CD14-positive monocyte (primary cell): ENCODE measurements at regions not wholly inside any gene's neighbourhood (a gene's known extent, or its start where the extent isn't known, plus 50 kb on each side); places are given as distances from the start of the nearest gene placed in this dataset.

Experiments used
- DNase-seq, 3 donors: peaks; one replicate each; pipeline ENCODE4 v3.0.0-alpha.2; 2011 to 2022
- H2AFZ ChIP-seq: 2 replicates; pipeline ENCODE4 v1.6.0; 2012; ENCODE audit warnings: mild to moderate bottlenecking, low read depth, low read length, inconsistent platforms; ENCODE audit not compliant: insufficient read depth, poor library complexity, severe bottlenecking
- H3K27ac ChIP-seq, 2 donors: 1 replicate in 1 of 2; 2 replicates in 1 of 2; pipeline ENCODE4 v1.5.1; 2012 to 2013; ENCODE audit warnings: low read length in 2 of 2, control low read depth in 1 of 2, inconsistent platforms in 1 of 2, low read depth in 1 of 2, mild to moderate bottlenecking in 1 of 2
- H3K27me3 ChIP-seq, 2 donors: one replicate each; pipeline versions ENCODE4 v1.6.0 to v1.6.1; 2011 to 2013; ENCODE audit warnings: low read length in 2 of 2; ENCODE audit not compliant: control insufficient read depth in 2 of 2, insufficient read depth in 2 of 2
- H3K36me3 ChIP-seq, 2 donors: replicated peaks in 1 of 2; 1 replicate in 1 of 2; 2 replicates in 1 of 2; pipeline versions ENCODE4 v1.5.1 to v1.6.1; 2012 to 2013; ENCODE audit warnings: low read length in 2 of 2, control low read depth in 1 of 2, inconsistent platforms in 1 of 2, mild to moderate bottlenecking in 1 of 2; ENCODE audit not compliant: insufficient read depth in 2 of 2, control insufficient read depth in 1 of 2
- H3K4me1 ChIP-seq, 2 donors: 1 replicate in 1 of 2; 2 replicates in 1 of 2; pipeline versions ENCODE4 v1.5.1 to v1.6.1; 2012 to 2013; ENCODE audit warnings: low read length in 2 of 2, control low read depth in 1 of 2, inconsistent platforms in 1 of 2, mild to moderate bottlenecking in 1 of 2, moderate library complexity in 1 of 2; ENCODE audit not compliant: insufficient read depth in 2 of 2, control insufficient read depth in 1 of 2
- H3K4me2 ChIP-seq: replicated peaks from 2 replicates; pipeline ENCODE3; 2012; ENCODE audit warnings: low read length, moderate library complexity, mild to moderate bottlenecking; ENCODE audit not compliant: poor library complexity, severe bottlenecking; ENCODE audit errors: extremely low read depth
- H3K4me3 ChIP-seq, 3 experiments: fragments of 200-600 bp in 1 of 3; sonication (generic) in 1 of 3; replicated peaks in 1 of 3; 1 replicate in 2 of 3; 2 replicates in 1 of 3; pipeline ENCODE4 v1.5.1; 2011 to 2013; ENCODE audit warnings: low read length in 3 of 3, mild to moderate bottlenecking in 3 of 3, control low read depth in 2 of 3, low read depth in 2 of 3, inconsistent platforms in 1 of 3, moderate library complexity in 1 of 3
- H3K79me2 ChIP-seq: 2 replicates; pipeline ENCODE4 v1.6.0; 2012; ENCODE audit warnings: mild to moderate bottlenecking, control low read depth, inconsistent platforms, low read length, moderate library complexity; ENCODE audit not compliant: insufficient read depth
- H3K9ac ChIP-seq: 2 replicates; pipeline ENCODE4 v1.6.0; 2017; ENCODE audit warnings: low read length, mild to moderate bottlenecking; ENCODE audit not compliant: insufficient read depth, poor library complexity, severe bottlenecking
- H3K9me3 ChIP-seq, 2 donors: replicated peaks in 1 of 2; 1 replicate in 1 of 2; 2 replicates in 1 of 2; pipeline versions ENCODE4 v1.5.1 to v1.6.1; 2012 to 2013; ENCODE audit warnings: low read length in 2 of 2, control low read depth in 1 of 2; ENCODE audit not compliant: control insufficient read depth in 1 of 2, insufficient read depth in 1 of 2
- H4K20me1 ChIP-seq: 2 replicates; pipeline ENCODE4 v1.6.0; 2012; ENCODE audit warnings: mild to moderate bottlenecking, low read length, control low read depth, moderate library complexity; ENCODE audit not compliant: insufficient read depth
- H3K27ac Mint-ChIP-seq, 7 donors: one replicate each; pipeline ENCODE4 v1.8.0; 2020; ENCODE audit warnings: mild to moderate bottlenecking in 7 of 7, mixed read lengths in 7 of 7, moderate library complexity in 6 of 7, inconsistent platforms in 2 of 7
- H3K27me3 Mint-ChIP-seq, 3 donors: one replicate each; pipeline ENCODE4 v1.8.0; 2021 to 2022; ENCODE audit warnings: low read depth in 3 of 3, mild to moderate bottlenecking in 3 of 3, mixed read lengths in 3 of 3, moderate library complexity in 3 of 3, inconsistent platforms in 1 of 3
- H3K36me3 Mint-ChIP-seq, 2 donors: one replicate each; pipeline ENCODE4 v1.8.0; 2020; ENCODE audit warnings: mixed read lengths in 2 of 2, inconsistent platforms in 1 of 2, mild to moderate bottlenecking in 1 of 2
- H3K4me1 Mint-ChIP-seq: one replicate; pipeline ENCODE4 v1.8.0; 2020; ENCODE audit warnings: mild to moderate bottlenecking, mixed read lengths
- H3K4me3 Mint-ChIP-seq, 2 donors: one replicate each; pipeline ENCODE4 v1.8.0; 2020; ENCODE audit warnings: mild to moderate bottlenecking in 2 of 2, mixed read lengths in 2 of 2, moderate library complexity in 1 of 2
- H3K9me3 Mint-ChIP-seq, 7 donors: one replicate each; pipeline ENCODE4 v1.8.0; 2020 to 2022; ENCODE audit warnings: mixed read lengths in 7 of 7, mild to moderate bottlenecking in 6 of 7, moderate library complexity in 6 of 7, inconsistent platforms in 2 of 7
- whole genome bisulfite sequencing: methylation state at CpG from one replicate; pipeline ENCODE4 v1.1.5; 2013; ENCODE audit warnings: missing lambda C conversion rate; ENCODE audit not compliant: insufficient coverage; 5-methylcytosine and 5-hydroxymethylcytosine counted together
- intact Hi-C, 2 donors: fragments of 100-400 bp; cut with micrococcal nuclease; formaldehyde crosslinking; loops; one replicate each; pipeline versions ENCODE4 v1.15.0 to v1.15.1; 2023
- TF ChIP-seq, protein P1 (sequence below): fragments of 200-600 bp; IDR thresholded peaks from one replicate; pipeline ENCODE4 v1.8.0; 2022; ENCODE audit warnings: antibody characterized with exemption, mild to moderate bottlenecking

DNA sequence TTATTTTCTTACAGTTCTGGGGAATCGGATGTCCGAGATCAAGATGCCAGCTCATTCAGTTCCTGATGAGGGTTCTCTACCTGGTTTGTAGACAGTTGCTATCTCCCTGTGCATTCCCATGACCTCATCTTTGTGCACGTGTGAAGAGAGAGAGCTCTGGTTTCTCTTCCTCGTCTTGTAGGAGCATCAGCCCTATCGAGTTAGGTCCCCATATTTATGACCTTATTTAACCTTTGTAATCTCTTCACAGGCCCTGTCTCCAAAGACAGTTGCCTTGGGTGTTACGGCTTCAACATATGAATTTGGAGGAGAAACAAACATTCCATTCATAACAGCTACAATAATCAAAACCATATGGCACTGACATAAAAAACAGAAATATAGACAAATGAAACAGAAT, 455.3 kb downstream of the HACE1 start:
- no CpG with 5 or more reads among the region's 6 CpGs for WGBS
- Histone ChIP-seq H3K36me3 (no peaks in the 10 kb centered on the region), H3K79me2 (no peaks in the 10 kb centered on the region), H3K4me3 (no peak overlapping the region), H3K27me3 (no peaks in the 10 kb centered on the region), H3K9ac (no peak overlapping the region), H3K27ac (no peak overlapping the region), H4K20me1 (no peaks in the 10 kb centered on the region), H3K4me1 (no peaks in the 10 kb centered on the region), H3K9me3 (no peaks in the 10 kb centered on the region), H3K4me2 (no peak overlapping the region), H2AFZ (no peak overlapping the region)
- no peak overlapping the region for H3K27ac Mint-ChIP-seq
- H3K4me1 Mint-ChIP-seq, result no peaks in the 10 kb centered on the region
- peaks cover 0 to 4% (median 3%) of the 10 kb centered on the region in 7 donors for H3K9me3 Mint-ChIP-seq
- peaks cover 0 to 2% (median 0%) of the 10 kb centered on the region in 3 donors for H3K27me3 Mint-ChIP-seq
- TF ChIP-seq, protein P1, sequence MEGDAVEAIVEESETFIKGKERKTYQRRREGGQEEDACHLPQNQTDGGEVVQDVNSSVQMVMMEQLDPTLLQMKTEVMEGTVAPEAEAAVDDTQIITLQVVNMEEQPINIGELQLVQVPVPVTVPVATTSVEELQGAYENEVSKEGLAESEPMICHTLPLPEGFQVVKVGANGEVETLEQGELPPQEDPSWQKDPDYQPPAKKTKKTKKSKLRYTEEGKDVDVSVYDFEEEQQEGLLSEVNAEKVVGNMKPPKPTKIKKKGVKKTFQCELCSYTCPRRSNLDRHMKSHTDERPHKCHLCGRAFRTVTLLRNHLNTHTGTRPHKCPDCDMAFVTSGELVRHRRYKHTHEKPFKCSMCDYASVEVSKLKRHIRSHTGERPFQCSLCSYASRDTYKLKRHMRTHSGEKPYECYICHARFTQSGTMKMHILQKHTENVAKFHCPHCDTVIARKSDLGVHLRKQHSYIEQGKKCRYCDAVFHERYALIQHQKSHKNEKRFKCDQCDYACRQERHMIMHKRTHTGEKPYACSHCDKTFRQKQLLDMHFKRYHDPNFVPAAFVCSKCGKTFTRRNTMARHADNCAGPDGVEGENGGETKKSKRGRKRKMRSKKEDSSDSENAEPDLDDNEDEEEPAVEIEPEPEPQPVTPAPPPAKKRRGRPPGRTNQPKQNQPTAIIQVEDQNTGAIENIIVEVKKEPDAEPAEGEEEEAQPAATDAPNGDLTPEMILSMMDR, result no peak
- H3K4me3 Mint-ChIP-seq, result no peak overlapping the region
- peak in 1 of 3 donors; percentile 48 for DNase-seq
- intact Hi-C loops, result no loop called here
- no peaks in the 10 kb centered on the region for H3K36me3 Mint-ChIP-seq

DNA sequence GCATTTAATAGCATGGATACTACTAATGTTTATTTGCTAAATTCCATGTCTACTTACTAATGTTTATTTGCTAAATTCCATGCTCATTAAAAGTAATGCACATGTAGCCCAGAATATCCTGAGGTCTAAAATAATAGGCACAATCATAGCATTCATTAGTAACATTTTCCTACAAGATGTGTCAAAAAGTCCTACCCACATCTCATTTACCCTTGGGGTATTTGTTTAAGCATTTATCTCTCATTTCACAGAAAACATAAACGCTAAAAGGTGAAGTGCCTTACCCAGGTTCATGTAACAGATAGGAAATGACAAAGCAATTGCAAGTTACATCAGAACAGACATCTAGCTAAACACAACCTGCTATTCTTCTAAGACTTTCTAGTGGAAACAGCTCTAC, 457.1 kb downstream of the HACE1 start:
- H3K4me3 Mint-ChIP-seq, result no peak overlapping the region
- Histone ChIP-seq H3K36me3 (no peaks in the 10 kb centered on the region), H3K4me2 (no peak overlapping the region), H3K27me3 (no peaks in the 10 kb centered on the region), H3K27ac (no peak overlapping the region), H3K9ac (no peak overlapping the region), H3K4me3 (no peak overlapping the region), H3K79me2 (no peaks in the 10 kb centered on the region), H3K9me3 (no peaks in the 10 kb centered on the region), H3K4me1 (no peaks in the 10 kb centered on the region), H4K20me1 (no peaks in the 10 kb centered on the region), H2AFZ (no peak overlapping the region)
- DNase-seq, result no peak
- H3K36me3 Mint-ChIP-seq, result no peaks in the 10 kb centered on the region
- TF ChIP-seq, protein P1, result no peak
- WGBS, result no CpG with 5 or more reads among the region's 1 CpG
- no peak overlapping the region for H3K27ac Mint-ChIP-seq
- H3K9me3 Mint-ChIP-seq, result peaks cover 0 to 4% (median 2%) of the 10 kb centered on the region in 7 donors
- intact Hi-C loops, result no loop called here
- H3K4me1 Mint-ChIP-seq, result no peaks in the 10 kb centered on the region
- H3K27me3 Mint-ChIP-seq, result peaks cover 0 to 2% (median 0%) of the 10 kb centered on the region in 3 donors
